GM12875 (cell line): ENCODE measurements at regions not wholly inside any gene's neighbourhood (a gene's known extent, or its start where the extent isn't known, plus 50 kb on each side); places are given as distances from the start of the nearest gene placed in this dataset.

Experiments used
- H3K4me3 ChIP-seq: one replicate; pipeline ENCODE4 v1.5.1; 2011; ENCODE audit warnings: low read depth, low read length, control low read depth
- CTCF ChIP-seq: IDR thresholded peaks from 2 replicates; pipeline ENCODE4 v1.5.1; 2011; ENCODE audit warnings: low read depth, mild to moderate bottlenecking, control low read depth, inconsistent platforms, low read length, moderate library complexity, borderline replicate concordance; ENCODE audit not compliant: insufficient read depth

GRCh38 chr1:87683196-87683956, 354.7 kb downstream of the LMO4 start:
- H3K4me3 ChIP-seq: no peak overlapping the region
- TF ChIP-seq CTCF: no peak

- no peak overlapping the region for H3K4me3 ChIP-seq
- no peak for TF ChIP-seq CTCF
These were observed 355.5 kb downstream of the LMO4 start for GRCh38 chr1:87684194-87684593.

- no peak for TF ChIP-seq CTCF
- H3K4me3 ChIP-seq: no peak overlapping the region
These were observed 356.1 kb downstream of the LMO4 start for GRCh38 chr1:87684713-87685205.

- TF ChIP-seq CTCF: no peak
- no peak overlapping the region for H3K4me3 ChIP-seq
These were observed 356.8 kb downstream of the LMO4 start for GRCh38 chr1:87685311-87686135.

GRCh38 chr1:87686136-87686495, 357.4 kb downstream of the LMO4 start:
- TF ChIP-seq CTCF: no peak
- H3K4me3 ChIP-seq: no peak overlapping the region

GRCh38 chr1:87686671-87687070, 358.0 kb downstream of the LMO4 start:
- no peak overlapping the region for H3K4me3 ChIP-seq
- no peak for TF ChIP-seq CTCF
